CD14-positive monocyte (primary cell): ENCODE measurements at regions not wholly inside any gene's neighbourhood (a gene's known extent, or its start where the extent isn't known, plus 50 kb on each side); places are given as distances from the start of the nearest gene placed in this dataset.

Source experiments
- DNase-seq, 3 donors: peaks; one replicate each; pipeline ENCODE4 v3.0.0-alpha.2; 2011 to 2022
- H2AFZ ChIP-seq: 2 replicates; pipeline ENCODE4 v1.6.0; 2012; ENCODE audit warnings: mild to moderate bottlenecking, low read depth, low read length, inconsistent platforms; ENCODE audit not compliant: insufficient read depth, poor library complexity, severe bottlenecking
- H3K27ac ChIP-seq, 2 donors: 1 replicate in 1 of 2; 2 replicates in 1 of 2; pipeline ENCODE4 v1.5.1; 2012 to 2013; ENCODE audit warnings: low read length in 2 of 2, control low read depth in 1 of 2, inconsistent platforms in 1 of 2, low read depth in 1 of 2, mild to moderate bottlenecking in 1 of 2
- H3K27me3 ChIP-seq, 2 donors: one replicate each; pipeline versions ENCODE4 v1.6.0 to v1.6.1; 2011 to 2013; ENCODE audit warnings: low read length in 2 of 2; ENCODE audit not compliant: control insufficient read depth in 2 of 2, insufficient read depth in 2 of 2
- H3K36me3 ChIP-seq, 2 donors: replicated peaks in 1 of 2; 1 replicate in 1 of 2; 2 replicates in 1 of 2; pipeline versions ENCODE4 v1.5.1 to v1.6.1; 2012 to 2013; ENCODE audit warnings: low read length in 2 of 2, control low read depth in 1 of 2, inconsistent platforms in 1 of 2, mild to moderate bottlenecking in 1 of 2; ENCODE audit not compliant: insufficient read depth in 2 of 2, control insufficient read depth in 1 of 2
- H3K4me1 ChIP-seq, 2 donors: 1 replicate in 1 of 2; 2 replicates in 1 of 2; pipeline versions ENCODE4 v1.5.1 to v1.6.1; 2012 to 2013; ENCODE audit warnings: low read length in 2 of 2, control low read depth in 1 of 2, inconsistent platforms in 1 of 2, mild to moderate bottlenecking in 1 of 2, moderate library complexity in 1 of 2; ENCODE audit not compliant: insufficient read depth in 2 of 2, control insufficient read depth in 1 of 2
- H3K4me2 ChIP-seq: replicated peaks from 2 replicates; pipeline ENCODE3; 2012; ENCODE audit warnings: low read length, moderate library complexity, mild to moderate bottlenecking; ENCODE audit not compliant: poor library complexity, severe bottlenecking; ENCODE audit errors: extremely low read depth
- H3K4me3 ChIP-seq, 3 experiments: fragments of 200-600 bp in 1 of 3; sonication (generic) in 1 of 3; replicated peaks in 1 of 3; 1 replicate in 2 of 3; 2 replicates in 1 of 3; pipeline ENCODE4 v1.5.1; 2011 to 2013; ENCODE audit warnings: low read length in 3 of 3, mild to moderate bottlenecking in 3 of 3, control low read depth in 2 of 3, low read depth in 2 of 3, inconsistent platforms in 1 of 3, moderate library complexity in 1 of 3
- H3K79me2 ChIP-seq: 2 replicates; pipeline ENCODE4 v1.6.0; 2012; ENCODE audit warnings: mild to moderate bottlenecking, control low read depth, inconsistent platforms, low read length, moderate library complexity; ENCODE audit not compliant: insufficient read depth
- H3K9ac ChIP-seq: 2 replicates; pipeline ENCODE4 v1.6.0; 2017; ENCODE audit warnings: low read length, mild to moderate bottlenecking; ENCODE audit not compliant: insufficient read depth, poor library complexity, severe bottlenecking
- H3K9me3 ChIP-seq, 2 donors: replicated peaks in 1 of 2; 1 replicate in 1 of 2; 2 replicates in 1 of 2; pipeline versions ENCODE4 v1.5.1 to v1.6.1; 2012 to 2013; ENCODE audit warnings: low read length in 2 of 2, control low read depth in 1 of 2; ENCODE audit not compliant: control insufficient read depth in 1 of 2, insufficient read depth in 1 of 2
- H4K20me1 ChIP-seq: 2 replicates; pipeline ENCODE4 v1.6.0; 2012; ENCODE audit warnings: mild to moderate bottlenecking, low read length, control low read depth, moderate library complexity; ENCODE audit not compliant: insufficient read depth
- H3K27ac Mint-ChIP-seq, 7 donors: one replicate each; pipeline ENCODE4 v1.8.0; 2020; ENCODE audit warnings: mild to moderate bottlenecking in 7 of 7, mixed read lengths in 7 of 7, moderate library complexity in 6 of 7, inconsistent platforms in 2 of 7
- H3K27me3 Mint-ChIP-seq, 3 donors: one replicate each; pipeline ENCODE4 v1.8.0; 2021 to 2022; ENCODE audit warnings: low read depth in 3 of 3, mild to moderate bottlenecking in 3 of 3, mixed read lengths in 3 of 3, moderate library complexity in 3 of 3, inconsistent platforms in 1 of 3
- H3K36me3 Mint-ChIP-seq, 2 donors: one replicate each; pipeline ENCODE4 v1.8.0; 2020; ENCODE audit warnings: mixed read lengths in 2 of 2, inconsistent platforms in 1 of 2, mild to moderate bottlenecking in 1 of 2
- H3K4me1 Mint-ChIP-seq: one replicate; pipeline ENCODE4 v1.8.0; 2020; ENCODE audit warnings: mild to moderate bottlenecking, mixed read lengths
- H3K4me3 Mint-ChIP-seq, 2 donors: one replicate each; pipeline ENCODE4 v1.8.0; 2020; ENCODE audit warnings: mild to moderate bottlenecking in 2 of 2, mixed read lengths in 2 of 2, moderate library complexity in 1 of 2
- H3K9me3 Mint-ChIP-seq, 7 donors: one replicate each; pipeline ENCODE4 v1.8.0; 2020 to 2022; ENCODE audit warnings: mixed read lengths in 7 of 7, mild to moderate bottlenecking in 6 of 7, moderate library complexity in 6 of 7, inconsistent platforms in 2 of 7
- WGBS: methylation state at CpG from one replicate; pipeline ENCODE4 v1.1.5; 2013; ENCODE audit warnings: missing lambda C conversion rate; ENCODE audit not compliant: insufficient coverage; 5-methylcytosine and 5-hydroxymethylcytosine counted together
- intact Hi-C, 2 donors: fragments of 100-400 bp; cut with micrococcal nuclease; formaldehyde crosslinking; loops; one replicate each; pipeline versions ENCODE4 v1.15.0 to v1.15.1; 2023
- TF ChIP-seq, protein P1 (sequence below): fragments of 200-600 bp; IDR thresholded peaks from one replicate; pipeline ENCODE4 v1.8.0; 2022; ENCODE audit warnings: antibody characterized with exemption, mild to moderate bottlenecking

DNA sequence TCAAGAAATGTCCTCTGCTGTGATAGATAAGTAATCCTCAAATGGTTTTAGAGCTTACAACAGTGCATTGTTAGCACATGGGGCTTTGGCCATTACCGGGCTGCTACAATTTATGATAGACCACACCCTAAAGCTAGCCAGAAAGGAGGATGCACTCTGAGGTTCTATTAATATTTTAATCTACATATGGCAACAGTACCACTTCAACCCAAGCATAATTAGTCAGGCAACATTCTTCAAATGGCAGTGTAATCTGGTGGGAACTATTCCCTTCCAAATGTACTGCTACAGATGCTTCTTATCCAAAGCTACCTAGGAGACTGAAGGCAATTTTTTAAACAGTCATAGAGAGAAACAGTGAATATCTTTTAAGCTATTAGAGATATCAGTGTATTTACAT lies 697.6 kb downstream of the KCNA4 start:
- H3K79me2 ChIP-seq: no peaks in the 10 kb centered on the region
- Mint-ChIP-seq H3K4me3 (no peak overlapping the region), H3K27me3 (peaks cover 0 to 2% (median 0%) of the 10 kb centered on the region in 3 donors), H3K27ac (no peak overlapping the region), H3K4me1 (no peaks in the 10 kb centered on the region), H3K36me3 (no peaks in the 10 kb centered on the region), H3K9me3 (no peaks in the 10 kb centered on the region)
- no peak for DNase-seq
- TF ChIP-seq, protein P1, sequence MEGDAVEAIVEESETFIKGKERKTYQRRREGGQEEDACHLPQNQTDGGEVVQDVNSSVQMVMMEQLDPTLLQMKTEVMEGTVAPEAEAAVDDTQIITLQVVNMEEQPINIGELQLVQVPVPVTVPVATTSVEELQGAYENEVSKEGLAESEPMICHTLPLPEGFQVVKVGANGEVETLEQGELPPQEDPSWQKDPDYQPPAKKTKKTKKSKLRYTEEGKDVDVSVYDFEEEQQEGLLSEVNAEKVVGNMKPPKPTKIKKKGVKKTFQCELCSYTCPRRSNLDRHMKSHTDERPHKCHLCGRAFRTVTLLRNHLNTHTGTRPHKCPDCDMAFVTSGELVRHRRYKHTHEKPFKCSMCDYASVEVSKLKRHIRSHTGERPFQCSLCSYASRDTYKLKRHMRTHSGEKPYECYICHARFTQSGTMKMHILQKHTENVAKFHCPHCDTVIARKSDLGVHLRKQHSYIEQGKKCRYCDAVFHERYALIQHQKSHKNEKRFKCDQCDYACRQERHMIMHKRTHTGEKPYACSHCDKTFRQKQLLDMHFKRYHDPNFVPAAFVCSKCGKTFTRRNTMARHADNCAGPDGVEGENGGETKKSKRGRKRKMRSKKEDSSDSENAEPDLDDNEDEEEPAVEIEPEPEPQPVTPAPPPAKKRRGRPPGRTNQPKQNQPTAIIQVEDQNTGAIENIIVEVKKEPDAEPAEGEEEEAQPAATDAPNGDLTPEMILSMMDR: no peak
- H2AFZ ChIP-seq: no peak overlapping the region
- H3K27ac ChIP-seq: no peak overlapping the region
- no peaks in the 10 kb centered on the region for H4K20me1 ChIP-seq
- no peaks in the 10 kb centered on the region for H3K9me3 ChIP-seq
- no peaks in the 10 kb centered on the region for H3K36me3 ChIP-seq
- H3K4me2 ChIP-seq: no peak overlapping the region
- H3K4me3 ChIP-seq: no peak overlapping the region
- intact Hi-C loops: no loop called here
- H3K9ac ChIP-seq: no peak overlapping the region
- no CpG with 5 or more reads among the region's 1 CpG for WGBS
- H3K27me3 ChIP-seq: no peaks in the 10 kb centered on the region
- no peaks in the 10 kb centered on the region for H3K4me1 ChIP-seq

DNA sequence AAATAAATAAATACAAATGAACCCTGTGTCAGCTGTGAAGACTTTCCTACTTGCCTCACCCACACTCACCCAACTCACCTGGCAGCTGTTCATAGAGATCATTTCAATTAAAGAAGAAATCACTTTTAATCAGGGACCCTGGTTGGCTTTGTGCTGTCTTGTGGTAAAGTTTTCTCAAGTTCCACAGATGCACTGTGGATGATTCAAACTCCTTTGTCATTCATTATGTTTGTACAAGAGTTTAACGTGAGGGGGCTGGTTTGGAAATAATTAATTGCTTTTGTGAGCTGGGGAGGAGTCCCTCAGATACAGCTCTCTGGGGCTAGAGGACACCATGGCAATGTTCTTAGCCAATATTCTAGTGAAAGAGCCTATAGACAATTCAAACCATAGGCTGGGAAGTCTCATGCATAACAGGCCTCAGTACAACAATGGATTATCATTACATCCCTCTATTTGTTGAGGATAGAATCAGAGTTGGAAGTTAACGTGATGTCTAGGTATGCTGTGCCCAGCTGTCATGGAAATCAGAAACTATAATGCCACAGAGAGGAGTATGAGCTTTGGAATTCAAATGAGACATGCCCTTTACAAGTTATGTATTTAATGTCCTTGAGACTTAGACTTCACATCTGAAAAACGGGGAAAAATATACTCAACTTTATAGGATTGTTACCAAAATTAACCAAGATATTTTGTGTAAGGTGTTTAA lies 698.5 kb downstream of the KCNA4 start:
- no peaks in the 10 kb centered on the region for H3K4me1 ChIP-seq
- no peaks in the 10 kb centered on the region for H3K9me3 ChIP-seq
- H3K27ac ChIP-seq: no peak overlapping the region
- TF ChIP-seq, protein P1: no peak
- H3K36me3 ChIP-seq: no peaks in the 10 kb centered on the region
- no peak overlapping the region for H2AFZ ChIP-seq
- Mint-ChIP-seq H3K4me1 (no peaks in the 10 kb centered on the region), H3K27ac (no peak overlapping the region), H3K36me3 (no peaks in the 10 kb centered on the region), H3K4me3 (no peak overlapping the region), H3K27me3 (peaks cover 0 to 2% (median 0%) of the 10 kb centered on the region in 3 donors), H3K9me3 (no peaks in the 10 kb centered on the region)
- H3K79me2 ChIP-seq: no peaks in the 10 kb centered on the region
- H3K9ac ChIP-seq: no peak overlapping the region
- no CpG with 5 or more reads among the region's 3 CpGs for WGBS
- no peaks in the 10 kb centered on the region for H4K20me1 ChIP-seq
- H3K4me2 ChIP-seq: no peak overlapping the region
- no peak for DNase-seq
- no peaks in the 10 kb centered on the region for H3K27me3 ChIP-seq
- H3K4me3 ChIP-seq: no peak overlapping the region
- intact Hi-C loops: no loop called here
